K562 (cell line): ENCODE measurements at regions not wholly inside any gene's neighbourhood (a gene's known extent, or its start where the extent isn't known, plus 50 kb on each side); places are given as distances from the start of the nearest gene placed in this dataset.

Experiments used
- CREM ChIP-seq: IDR thresholded peaks from 2 replicates; pipeline ENCODE4 v1.6.1; 2014; ENCODE audit warnings: antibody characterized with exemption, low read depth
- ELF4 ChIP-seq: fragments of 450-650 bp; formaldehyde crosslinking; IDR thresholded peaks from 2 replicates; pipeline ENCODE4 v1.4.0; 2022; ENCODE audit warnings: missing genetic modification characterization
- HNRNPLL ChIP-seq: fragments of 200-400 bp; formaldehyde crosslinking; IDR thresholded peaks from 2 replicates; pipeline ENCODE4 v1.6.1; 2017; ENCODE audit warnings: low read length, low read depth, mild to moderate bottlenecking; ENCODE audit not compliant: poor library complexity, severe bottlenecking
- JUNB ChIP-seq: fragments of 450-650 bp; formaldehyde crosslinking; conservative IDR thresholded peaks from 2 replicates; pipeline ENCODE4 v1.4.0; 2020; ENCODE audit warnings: mild to moderate bottlenecking
- NCOA4 ChIP-seq: fragments of 450-650 bp; IDR thresholded peaks from 2 replicates; pipeline ENCODE4 v1.6.1; 2018; ENCODE audit warnings: mild to moderate bottlenecking; ENCODE audit not compliant: partially characterized antibody
- POLR2AphosphoS5 ChIP-seq: IDR thresholded peaks from 2 replicates; pipeline ENCODE4 v1.6.1; 2011; ENCODE audit warnings: mild to moderate bottlenecking, low read depth, low read length, moderate library complexity; ENCODE audit not compliant: control insufficient read depth, insufficient read depth
- TCF7 ChIP-seq: sonication (generic); IDR thresholded peaks from 2 replicates; pipeline ENCODE4 v1.6.1; 2016; ENCODE audit warnings: antibody characterized with exemption, borderline replicate concordance
- TGIF2 ChIP-seq: sonication (generic); formaldehyde crosslinking; IDR thresholded peaks from 2 replicates; pipeline ENCODE4 v1.8.1; 2022; ENCODE audit warnings: mild to moderate bottlenecking, missing genetic modification reagents, moderate library complexity
- YY1 ChIP-seq, 3 experiments: IDR thresholded peaks; 2 replicates each; pipeline ENCODE4 v1.6.1; 2011; ENCODE audit warnings: low read length in 2 of 3, mild to moderate bottlenecking in 2 of 3, moderate library complexity in 2 of 3, borderline replicate concordance in 1 of 3, control low read depth in 1 of 3, low read depth in 1 of 3; ENCODE audit not compliant: insufficient read depth in 3 of 3, insufficient replicate concordance in 2 of 3, control insufficient read depth in 1 of 3, insufficient read length in 1 of 3; ENCODE audit errors: extremely low read depth in 1 of 3
- TF ChIP-seq, protein P1 (sequence below), 3 experiments: IDR thresholded peaks in 2 of 3; conservative IDR thresholded peaks in 1 of 3; 2 replicates each; pipeline ENCODE4 v1.5.1; 2011 to 2012; ENCODE audit warnings: low read length in 3 of 3, mild to moderate bottlenecking in 3 of 3, control low read depth in 2 of 3, improper control_type of control experiment in 1 of 3, inconsistent platforms in 1 of 3, low read depth in 1 of 3, mixed read lengths in 1 of 3, moderate library complexity in 1 of 3; ENCODE audit not compliant: insufficient read depth in 2 of 3

DNA sequence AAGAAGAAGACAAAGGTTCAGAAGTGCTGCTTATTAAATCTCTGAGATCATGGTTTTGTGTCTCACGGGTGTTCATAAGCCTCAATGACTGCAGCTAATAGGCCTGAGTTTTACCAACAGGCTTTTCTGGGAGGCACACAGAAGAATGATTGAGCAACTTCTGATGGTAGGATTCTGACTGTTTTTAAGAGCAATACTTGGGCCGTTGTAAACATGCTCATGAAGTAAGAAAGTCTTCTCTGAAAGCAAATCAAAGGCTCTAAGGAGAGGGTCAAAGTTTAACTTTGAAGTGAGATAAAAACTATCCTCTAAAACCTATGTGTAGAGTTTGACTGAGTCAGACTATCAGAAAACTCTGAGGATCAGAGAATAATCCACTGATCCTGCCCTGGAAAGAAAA lies 390.9 kb upstream of the DAB2 start:
- TF ChIP-seq, protein P1, sequence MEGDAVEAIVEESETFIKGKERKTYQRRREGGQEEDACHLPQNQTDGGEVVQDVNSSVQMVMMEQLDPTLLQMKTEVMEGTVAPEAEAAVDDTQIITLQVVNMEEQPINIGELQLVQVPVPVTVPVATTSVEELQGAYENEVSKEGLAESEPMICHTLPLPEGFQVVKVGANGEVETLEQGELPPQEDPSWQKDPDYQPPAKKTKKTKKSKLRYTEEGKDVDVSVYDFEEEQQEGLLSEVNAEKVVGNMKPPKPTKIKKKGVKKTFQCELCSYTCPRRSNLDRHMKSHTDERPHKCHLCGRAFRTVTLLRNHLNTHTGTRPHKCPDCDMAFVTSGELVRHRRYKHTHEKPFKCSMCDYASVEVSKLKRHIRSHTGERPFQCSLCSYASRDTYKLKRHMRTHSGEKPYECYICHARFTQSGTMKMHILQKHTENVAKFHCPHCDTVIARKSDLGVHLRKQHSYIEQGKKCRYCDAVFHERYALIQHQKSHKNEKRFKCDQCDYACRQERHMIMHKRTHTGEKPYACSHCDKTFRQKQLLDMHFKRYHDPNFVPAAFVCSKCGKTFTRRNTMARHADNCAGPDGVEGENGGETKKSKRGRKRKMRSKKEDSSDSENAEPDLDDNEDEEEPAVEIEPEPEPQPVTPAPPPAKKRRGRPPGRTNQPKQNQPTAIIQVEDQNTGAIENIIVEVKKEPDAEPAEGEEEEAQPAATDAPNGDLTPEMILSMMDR (IDR thresholded peaks at IDR 0.05 in 2 of 3, conservative IDR thresholded peaks at IDR 0.05 in 1 of 3; ENCODE audit: insufficient read depth in 2 of 3, low read depth in 1 of 3, low read length in 3 of 3) = no peak
- TF ChIP-seq TCF7 = no peak
- no peak for TF ChIP-seq ELF4 (CRISPR knock-in tag)
- no peak for TF ChIP-seq HNRNPLL
- TF ChIP-seq YY1 (IDR thresholded peaks at IDR 0.05; ENCODE audit: borderline replicate concordance in 1 of 3, control insufficient read depth in 1 of 3, extremely low read depth in 1 of 3, insufficient read depth in 3 of 3, insufficient read length in 1 of 3, insufficient replicate concordance in 2 of 3, low read depth in 1 of 3, low read length in 2 of 3) = no peak
- no peak for TF ChIP-seq TGIF2 (CRISPR knock-in tag)
- TF ChIP-seq CREM = no peak
- no peak for TF ChIP-seq POLR2AphosphoS5
- TF ChIP-seq JUNB = no peak
- no peak for TF ChIP-seq NCOA4
